Hematopoietic multipotent progenitor cell treated with erythropoietin and hydrocortisone succinate and interleukin-3 and kit ligand, for 15 days (in vitro differentiated cells): ENCODE measurements at regions not wholly inside any gene's neighbourhood (a gene's known extent, or its start where the extent isn't known, plus 50 kb on each side); places are given as distances from the start of the nearest gene placed in this dataset.

Source experiments
- DNase-seq: peaks from one replicate; pipeline ENCODE4 v3.0.0-alpha.2; 2015; ENCODE audit warnings: low spot score

DNA sequence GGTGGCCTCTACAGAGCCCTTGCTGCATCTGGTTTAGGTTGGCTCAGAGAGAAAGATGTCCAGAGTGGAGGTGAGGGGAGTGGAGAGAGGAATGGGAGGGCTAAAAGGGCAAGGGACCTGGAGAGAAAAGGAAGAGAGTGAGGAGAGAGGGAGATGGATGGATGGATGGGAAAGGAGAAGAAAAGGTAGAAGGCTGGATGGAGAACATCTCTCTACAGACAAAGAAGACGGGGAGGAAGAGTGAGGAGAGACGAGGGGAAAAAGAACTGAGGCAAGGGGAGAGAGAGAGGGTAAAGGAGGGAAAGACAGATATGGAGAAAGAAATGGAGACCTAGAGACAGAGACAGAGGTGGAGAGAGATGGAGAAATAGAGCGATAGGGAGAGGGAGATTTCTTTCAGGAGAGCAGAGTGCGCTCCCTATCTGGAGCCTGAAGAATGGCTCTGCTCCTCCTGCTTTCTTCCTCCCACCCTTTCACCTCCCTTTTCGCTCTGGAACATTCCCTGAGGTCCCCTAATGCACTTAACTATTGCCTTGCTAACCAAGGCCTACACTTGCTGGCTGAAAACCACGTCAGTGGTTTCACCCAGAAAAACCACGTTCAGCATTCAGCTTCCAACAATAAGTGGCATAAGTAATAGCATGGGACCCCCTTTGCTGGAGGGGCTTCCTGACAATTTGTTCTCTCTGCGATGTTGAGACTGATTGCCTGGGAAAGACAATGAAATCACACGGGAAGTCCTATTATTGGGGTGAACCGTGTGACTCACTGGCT lies 286.3 kb downstream of the CDH26 start:
- no peak for DNase-seq

DNA sequence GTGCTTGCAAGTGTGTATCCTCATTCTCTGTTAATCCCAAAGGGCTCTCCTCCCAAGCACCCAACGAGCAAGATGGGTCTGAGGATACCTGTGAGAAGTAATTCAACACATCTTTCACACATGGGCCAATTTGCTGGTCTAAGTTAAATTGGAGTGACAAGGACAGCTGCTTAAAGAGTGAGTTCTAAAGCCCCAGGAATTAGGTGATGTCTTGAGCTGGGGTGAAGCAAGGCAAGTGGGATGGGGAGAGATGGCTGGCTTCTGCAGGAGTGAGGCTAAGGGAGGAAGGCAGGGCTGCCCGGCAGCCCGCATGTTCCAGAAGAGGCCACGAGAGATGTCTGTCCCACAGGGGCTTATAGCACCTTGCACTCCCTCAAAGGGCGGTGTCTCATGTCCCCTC lies 288.5 kb downstream of the CDH26 start:
- no peak for DNase-seq

DNA sequence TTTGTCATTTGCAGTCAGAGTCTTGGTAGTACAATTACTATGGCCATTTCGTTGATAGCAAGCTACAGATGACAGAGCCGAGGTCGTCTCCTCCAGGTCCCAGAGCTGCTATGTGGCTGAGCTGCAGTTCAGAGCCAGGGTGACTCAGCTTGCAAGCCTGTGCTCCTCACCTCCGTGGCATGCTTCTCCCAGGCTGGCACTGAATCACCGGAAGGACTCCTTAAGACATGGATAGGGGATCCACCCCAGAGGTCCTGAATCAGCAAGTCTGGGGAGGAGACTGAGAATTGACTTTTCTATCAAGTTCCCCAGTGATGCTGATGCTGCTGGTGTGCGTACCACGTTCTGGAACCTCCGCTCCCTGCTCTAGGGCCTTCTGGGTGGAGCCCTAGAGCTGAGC lies 291.2 kb downstream of the CDH26 start:
- no peak for DNase-seq

DNA sequence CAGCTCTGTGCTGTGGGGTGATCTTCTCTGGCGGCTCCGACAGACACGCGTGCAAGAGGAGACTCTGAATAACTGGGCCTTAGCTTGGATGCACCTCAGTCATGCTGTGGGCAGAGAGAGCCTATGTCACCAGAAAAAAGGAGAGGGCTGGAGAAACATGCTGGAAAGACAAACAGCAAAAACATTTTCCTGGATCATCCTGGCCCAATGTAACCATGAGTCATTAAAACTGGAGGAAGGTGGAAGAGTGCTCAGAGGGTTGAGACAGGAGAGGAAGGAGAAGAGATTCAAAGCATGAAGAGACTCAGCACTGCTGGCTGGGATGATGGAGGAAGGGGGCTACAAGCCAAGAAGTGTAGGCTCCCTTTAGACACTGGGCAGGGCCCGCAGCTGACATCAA lies 292.0 kb downstream of the CDH26 start:
- no peak for DNase-seq

DNA sequence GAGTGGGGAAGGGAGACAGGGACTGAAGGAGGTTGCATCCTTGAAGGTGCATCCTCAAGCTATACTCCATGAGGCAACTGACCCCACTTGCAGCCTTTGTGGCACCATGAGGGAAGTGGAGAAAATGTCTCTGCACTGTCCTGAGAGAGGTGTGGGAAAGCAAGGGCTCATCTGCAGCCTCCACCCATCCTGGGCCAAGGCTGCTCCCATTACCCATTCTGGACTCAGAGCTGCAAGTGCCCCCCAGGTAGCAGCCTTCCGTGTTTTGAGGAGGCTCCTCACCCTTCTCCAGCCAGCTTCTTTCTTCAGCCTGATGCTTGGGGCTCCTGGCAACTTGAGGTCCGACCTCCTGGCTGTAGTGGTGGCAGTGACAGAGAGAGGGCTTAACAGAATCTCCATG lies 294.6 kb downstream of the CDH26 start:
- no peak for DNase-seq

DNA sequence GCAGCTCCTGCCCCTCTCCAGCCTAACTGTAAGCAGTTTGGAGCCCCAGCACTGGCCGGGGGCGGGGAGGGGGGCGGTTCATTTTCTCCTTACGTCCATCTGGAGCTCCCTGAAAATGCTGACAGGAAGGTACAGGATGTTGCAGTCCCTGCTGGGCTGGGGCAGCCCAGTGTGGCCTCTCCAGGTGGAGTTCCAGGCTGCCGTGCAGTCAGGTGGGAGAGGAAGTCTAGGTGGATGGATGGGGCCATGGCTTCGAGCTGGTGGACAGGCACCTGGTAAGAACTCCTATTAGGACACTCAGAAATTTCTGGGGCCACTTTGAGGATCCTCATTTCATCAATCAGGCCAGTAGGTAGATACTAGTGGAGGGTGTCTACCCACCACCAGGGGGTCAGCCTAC lies 295.2 kb downstream of the CDH26 start:
- no peak for DNase-seq

DNA sequence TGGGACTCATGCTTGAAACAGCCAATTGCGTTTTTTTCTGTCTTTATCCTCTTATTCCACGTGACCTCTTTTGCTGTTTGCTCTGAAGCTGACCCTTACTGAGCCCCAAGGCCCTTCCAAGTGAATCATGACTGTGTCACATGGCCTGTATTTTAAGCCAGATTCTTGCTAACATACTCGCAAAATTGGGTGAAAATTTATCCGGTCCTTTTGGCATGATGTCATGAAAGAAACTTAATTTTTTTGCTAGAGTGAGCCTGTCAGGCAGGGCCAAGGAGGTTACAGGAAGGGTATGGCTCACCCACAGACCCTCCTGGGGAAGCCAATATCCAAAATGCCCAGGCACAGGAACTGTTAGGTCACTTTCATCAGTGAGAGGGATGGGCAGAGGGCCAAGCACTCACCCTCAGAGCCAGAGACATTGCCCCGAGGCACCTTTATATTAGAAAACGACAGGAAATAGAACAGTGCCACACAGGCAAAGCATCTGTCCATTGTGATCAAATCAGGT lies 296.7 kb downstream of the CDH26 start:
- no peak for DNase-seq

DNA sequence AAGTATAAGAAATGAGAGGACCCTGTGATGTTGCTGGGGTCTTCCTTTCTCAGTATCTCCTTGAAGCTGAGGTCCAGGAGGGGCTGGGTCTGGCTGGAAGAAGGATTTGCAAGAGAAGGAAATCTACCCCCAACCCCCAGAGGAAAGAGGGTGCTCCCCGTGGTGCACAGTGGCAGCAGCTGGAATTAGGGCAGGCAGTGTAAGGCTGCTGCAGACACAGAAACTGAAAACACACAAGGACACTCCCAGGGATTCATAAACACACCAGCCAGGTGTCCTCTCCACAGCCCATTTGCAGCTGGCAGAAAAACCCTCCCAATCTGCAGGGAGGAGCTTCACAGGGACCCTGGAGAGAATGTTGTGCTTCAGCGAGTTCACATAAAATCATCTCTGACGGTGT lies 297.2 kb downstream of the CDH26 start:
- DNase-seq: no peak

DNA sequence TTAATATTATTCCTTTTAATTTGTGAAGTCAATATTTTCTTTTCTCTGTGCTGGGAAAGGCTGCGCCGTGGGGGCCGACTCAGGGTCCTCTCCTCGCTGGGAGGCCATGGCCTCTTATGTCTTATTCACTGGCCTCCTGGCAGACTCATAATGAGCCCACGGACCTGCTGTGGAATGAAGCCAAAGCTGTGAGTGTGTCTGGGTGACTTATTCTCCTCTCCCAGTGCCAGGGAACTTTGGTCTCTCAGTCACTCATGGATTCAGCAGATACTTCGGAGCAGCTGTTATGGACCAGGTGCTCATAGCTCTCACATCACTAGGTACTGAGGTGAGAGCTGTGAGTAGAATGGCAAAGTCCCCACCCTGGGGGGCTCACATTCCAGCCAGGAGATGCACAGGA lies 297.6 kb downstream of the CDH26 start:
- DNase-seq: no peak

DNA sequence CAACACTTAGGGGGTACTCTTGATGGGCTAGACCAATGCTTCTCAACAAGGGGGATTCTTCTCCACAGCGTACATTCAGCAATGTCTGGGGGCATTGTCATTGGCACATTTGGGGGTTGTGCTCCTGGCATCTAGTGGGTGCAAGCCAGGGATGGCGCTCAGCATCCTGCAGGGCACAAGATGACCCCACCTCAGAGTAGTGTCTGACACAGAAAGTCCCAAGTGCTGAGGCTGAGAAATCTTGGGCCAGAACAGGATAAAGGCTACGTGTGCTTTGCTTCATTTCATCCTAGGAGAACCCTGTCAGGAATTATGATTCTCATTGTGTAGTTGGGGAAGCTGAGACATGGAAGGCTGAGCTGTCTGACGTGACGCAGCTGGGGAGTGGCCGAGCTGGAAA lies 298.6 kb downstream of the CDH26 start:
- DNase-seq: no peak

DNA sequence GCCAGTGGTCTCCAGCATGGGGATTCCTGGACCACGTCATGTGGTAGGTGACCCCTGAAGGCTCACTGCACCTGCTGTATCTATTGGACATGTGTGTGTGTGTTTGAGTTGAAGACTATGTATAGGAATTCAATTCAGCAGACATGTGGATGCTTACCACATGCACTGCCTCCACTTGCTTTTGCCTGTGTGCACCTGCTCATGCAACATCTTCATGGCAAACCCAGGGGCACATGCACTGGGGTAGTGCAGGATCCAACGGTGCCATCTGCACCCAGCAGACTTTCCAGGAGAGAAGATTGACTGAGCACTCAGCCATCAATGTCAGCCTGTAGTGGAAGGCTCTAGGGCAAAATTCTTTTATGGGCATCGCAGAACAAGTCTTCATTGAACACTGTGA lies 299.4 kb downstream of the CDH26 start:
- DNase-seq: no peak

DNA sequence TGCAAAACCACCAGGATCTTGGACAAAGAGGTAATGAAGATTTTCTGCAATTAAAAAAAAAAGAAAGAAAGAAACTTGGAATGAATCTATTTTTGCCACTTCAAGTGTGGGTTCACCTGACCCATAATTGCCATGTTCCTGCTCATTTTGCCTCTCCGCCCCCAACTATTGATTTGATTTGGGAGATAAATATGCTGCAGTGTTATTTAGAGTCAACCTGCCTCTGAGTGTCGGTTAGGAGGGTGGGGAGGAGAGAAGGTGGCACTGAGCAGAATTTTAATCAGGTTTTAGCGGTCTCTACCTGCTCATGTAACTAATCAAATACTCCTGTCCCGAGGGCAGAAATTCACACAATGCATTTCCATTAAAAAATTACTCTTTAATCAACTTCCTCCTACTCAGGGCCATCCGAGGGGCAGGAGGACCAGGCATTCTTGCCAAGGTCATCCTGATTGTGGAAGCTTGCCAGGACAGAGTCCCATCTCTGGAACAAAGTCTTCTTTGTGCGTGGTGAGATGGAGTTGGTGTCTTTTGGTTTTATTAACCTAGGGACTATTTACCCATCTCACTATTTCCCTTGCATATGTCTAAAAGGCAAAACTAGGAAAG lies 300.1 kb downstream of the CDH26 start:
- no peak for DNase-seq

DNA sequence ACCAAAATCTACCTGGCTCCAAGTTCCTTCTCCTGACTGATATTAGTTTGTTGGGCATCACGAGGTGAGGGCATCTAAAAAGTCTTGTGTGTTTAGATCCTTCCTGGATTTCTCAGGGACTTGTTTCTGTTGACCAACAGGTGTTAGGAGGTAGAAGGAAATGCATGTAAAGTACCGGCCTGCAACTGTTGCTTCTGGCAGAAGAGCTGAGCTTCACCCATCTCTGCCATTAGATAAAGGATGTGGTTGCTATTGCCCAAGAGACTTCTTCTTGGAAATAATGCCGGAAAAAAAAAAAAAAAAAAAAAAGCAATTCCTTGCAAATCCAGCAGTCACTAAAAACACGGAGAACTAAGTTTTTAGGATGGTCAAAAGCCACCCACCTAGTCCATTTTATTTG lies 303.1 kb downstream of the CDH26 start:
- no peak for DNase-seq

DNA sequence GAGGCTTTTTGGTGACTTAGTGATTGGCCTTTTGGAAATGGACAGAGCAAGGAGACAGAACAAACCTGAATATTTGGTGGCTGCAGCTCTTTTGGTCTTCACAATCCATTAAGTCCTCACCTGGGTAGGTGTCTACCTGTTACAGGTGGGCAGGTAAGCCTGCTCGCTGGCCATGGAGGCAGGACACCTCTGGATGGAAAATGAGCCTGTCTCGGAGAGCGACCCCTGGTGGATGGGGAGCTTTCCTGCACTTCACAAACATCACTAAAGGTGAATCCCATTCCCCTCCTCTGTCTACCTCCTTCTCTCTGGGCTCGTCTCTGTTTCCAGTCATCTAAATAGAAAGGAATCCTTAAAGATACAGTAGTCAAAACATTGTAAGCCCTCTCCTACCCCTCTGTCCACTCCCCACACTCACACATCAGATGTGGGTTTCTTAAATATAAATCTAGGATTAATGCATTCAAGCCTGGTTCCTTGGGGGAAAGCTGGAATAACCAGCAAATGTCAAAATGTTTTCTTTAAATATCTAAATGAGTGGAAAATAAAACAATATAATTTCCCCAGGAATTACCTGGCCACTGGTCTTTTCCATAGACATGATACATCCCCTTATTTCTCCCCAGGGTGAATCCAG lies 304.9 kb downstream of the CDH26 start:
- peak; percentile 48 for DNase-seq

DNA sequence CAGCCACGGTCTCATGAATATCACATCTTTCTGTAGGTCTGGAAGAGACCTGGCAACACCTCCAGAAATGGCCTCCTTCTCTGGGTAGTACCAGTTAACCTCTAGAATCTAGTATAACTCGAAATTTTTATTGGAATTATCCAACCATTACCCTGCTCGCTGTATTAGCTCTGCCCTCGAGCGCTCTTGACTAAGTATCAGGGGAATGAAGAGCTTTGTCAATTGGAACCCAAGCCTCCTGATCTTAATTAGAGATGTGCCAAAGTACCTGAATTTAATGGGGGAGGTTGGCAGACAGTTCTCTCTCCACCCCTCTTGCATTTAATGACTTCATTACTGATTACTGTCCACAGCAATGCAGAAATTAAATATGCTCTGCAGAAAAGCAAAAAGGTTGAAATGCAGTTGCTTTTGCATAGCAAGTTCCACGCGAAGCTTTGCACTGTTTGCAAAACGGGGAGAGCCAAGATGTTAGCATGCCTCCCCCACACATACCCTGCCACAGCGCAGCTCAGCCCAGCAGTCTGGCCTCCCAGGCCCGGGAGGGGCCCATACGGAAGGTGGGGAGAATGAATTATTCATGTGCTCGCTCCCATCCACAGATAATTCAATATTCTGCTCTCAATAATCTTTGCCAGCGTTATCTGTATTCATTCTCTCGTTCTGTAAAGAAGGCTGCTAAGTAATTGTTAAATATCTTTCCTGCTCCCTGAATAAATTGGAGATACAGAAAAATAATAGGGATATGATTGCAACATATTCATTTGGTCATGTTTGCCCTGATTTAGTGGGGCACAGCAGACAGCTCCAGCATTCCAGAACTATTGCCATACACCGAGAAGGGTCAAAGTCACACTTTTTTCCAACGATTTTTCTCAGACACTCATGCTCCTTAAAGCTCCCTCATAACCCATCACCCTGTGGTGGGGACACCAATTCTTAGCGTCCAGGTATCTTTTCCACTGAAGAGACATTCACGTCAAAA lies 305.8 kb downstream of the CDH26 start:
- DNase-seq: no peak

DNA sequence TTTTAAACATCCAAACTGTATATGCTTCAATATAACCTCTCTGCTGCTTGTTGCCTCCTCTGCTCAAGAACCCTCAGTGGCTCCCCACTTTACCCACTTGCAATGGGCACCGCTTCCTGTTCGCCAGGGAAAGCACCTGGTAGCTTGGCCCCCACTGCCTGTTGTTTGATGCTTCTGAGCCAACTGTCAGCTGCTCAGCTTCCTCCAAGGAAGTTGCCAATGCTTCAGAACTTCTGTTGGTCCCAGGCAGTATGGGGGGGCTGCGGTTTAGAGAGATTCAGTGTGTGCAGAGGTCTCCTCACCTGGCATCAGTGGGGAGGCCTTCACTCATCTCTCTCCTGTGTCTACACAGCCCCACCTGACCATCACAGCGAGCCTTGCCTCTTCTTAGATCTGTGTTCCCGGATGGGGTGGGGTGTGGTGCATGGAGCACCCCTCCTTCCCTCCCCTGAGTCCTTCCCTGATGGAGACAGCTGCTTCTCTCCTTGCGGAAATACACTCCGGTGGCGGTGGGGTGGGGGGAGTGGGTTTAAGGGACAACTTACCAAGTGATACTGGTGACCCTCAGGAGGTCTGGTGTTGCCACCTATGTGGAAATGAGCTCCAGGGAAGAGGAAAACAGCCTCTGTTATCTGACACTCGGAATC lies 308.1 kb downstream of the CDH26 start:
- no peak for DNase-seq

DNA sequence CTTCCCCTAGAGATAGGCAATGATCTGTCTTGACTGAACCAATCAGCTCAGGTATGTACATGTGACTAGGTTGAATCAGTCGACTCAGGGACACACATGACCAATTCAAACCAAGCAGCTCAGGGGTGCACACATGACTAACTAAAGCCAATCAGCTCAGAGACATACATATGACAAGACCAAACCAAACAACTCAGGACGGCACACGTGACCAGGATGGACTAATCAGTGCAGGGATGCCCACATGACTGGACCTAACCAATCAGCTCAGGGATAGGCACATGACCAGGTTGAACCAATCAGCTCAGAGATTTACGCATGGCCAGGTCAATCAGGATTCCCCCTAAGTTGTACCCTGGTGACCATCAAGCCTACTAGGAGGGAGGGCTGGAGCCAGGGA lies 310.3 kb downstream of the CDH26 start:
- no peak for DNase-seq

DNA sequence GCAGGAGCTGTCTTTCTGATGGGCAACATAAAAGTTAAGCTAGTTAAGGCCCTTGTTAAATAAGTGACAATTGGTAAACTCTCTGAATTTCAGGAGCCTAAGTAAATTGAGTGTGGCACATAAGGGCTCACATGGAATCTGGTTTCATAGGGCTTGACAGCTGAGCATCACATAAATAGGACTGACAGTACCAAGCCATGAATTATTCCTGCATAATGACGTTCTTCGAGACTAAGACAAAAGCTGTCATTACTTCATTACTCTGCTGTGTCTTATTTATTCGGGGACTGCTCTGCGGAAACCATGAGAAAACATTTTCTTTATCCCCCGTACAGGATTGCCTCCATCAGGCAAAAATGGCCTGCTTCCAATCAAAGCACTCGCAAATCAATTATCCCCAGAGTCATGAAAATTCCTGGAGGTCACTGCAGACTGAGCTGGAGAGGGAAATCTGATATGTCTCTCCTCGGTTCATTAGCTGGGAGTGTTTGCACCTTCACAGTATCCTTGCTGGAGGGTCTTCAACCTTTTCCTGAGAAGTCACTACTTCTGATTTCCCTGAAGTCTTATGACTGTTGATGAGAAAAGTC lies 311.4 kb downstream of the CDH26 start:
- DNase-seq: no peak

DNA sequence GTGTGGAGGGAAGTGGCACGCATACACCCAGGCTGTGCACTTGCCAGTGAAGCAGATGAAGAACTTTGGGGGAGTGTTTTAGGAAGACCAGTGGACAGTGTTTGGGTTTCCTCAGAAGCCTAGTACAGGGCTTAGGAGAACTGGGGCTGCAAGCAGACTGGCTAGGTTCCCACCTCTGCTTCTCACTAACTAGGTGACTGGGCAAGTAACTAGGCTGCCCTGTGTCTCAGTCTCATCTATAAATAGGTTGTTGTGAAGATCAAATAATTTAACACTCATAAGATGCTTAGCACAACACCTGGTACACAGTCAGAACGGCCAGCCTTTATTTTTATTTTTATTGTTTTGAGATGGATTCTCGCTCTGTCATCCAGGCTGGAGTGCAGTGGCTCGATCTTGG lies 312.1 kb downstream of the CDH26 start:
- DNase-seq: no peak

DNA sequence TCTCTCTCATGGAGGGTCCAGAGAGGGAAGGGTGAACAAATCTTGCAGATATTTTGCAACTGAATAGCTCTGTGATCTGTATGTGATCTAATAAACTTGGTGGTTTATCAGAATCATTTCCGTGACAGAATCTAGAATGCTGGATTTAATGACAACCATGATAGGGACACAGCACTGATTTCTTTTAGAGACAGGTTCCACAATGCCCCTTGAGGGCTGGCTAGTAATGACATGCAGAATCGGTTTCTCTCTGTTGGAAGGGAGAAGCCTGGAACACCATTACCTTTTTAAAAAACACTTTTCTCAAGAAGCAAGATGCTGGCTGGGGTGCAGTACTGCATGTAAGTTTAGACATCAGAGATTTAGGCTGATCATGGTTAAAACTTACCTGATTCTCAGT lies 313.4 kb downstream of the CDH26 start:
- no peak for DNase-seq

DNA sequence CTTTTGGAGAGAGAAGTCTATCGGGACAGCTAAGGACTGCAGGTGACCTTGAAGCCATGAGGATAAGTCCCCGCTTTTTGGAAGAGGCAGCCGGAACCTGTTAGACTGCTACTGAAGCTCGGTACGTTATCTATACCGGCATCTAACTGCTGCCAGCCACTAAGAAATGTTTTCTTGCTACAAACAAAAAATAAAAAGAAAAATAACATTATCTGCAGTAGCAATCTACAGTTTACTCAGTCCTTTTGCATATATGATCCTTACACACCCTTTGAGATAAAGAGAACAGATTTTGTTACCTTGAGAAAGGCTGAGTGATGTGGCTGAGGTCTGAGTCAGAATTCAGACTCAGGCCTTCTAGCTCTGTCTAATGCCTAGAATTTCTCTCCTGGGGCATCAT lies 314.6 kb downstream of the CDH26 start:
- DNase-seq: no peak
